ENCODE measurements at regions not wholly inside any gene's neighbourhood (a gene's known extent, or its start where the extent isn't known, plus 50 kb on each side); places are given as distances from the start of the nearest gene placed in this dataset.
A peak's percentile ranks its signal among the peaks of the same experiment; 100 is the strongest.

- H3K4me3 ChIP-seq = no peak overlapping the region
- DNase-seq (ENCODE audit: low spot score in 2 of 2) = no peak
- no peak overlapping the region for H3K27ac ChIP-seq
- H3K36me3 ChIP-seq = no peaks in the 10 kb centered on the region
- H3K27me3 ChIP-seq = no peaks in the 10 kb centered on the region
- TF ChIP-seq CTCF (IDR thresholded peaks at IDR 0.05) = no peak
- H3K4me1 ChIP-seq = no peaks in the 10 kb centered on the region
- no peaks in the 10 kb centered on the region for H3K9me3 ChIP-seq
- intact Hi-C loops (cut with DNase I) = no loop called here
Observed at GRCh38 chr5:133847886-133848285, 120.5 kb downstream of the C5orf15 start.

- DNase-seq (ENCODE audit: low spot score in 2 of 2) = peak in 1 of 2 donors; percentile 31
- intact Hi-C loops (cut with DNase I) = no loop called here
- Histone ChIP-seq H3K27ac (no peak overlapping the region), H3K4me1 (no peaks in the 10 kb centered on the region), H3K27me3 (no peaks in the 10 kb centered on the region), H3K9me3 (no peaks in the 10 kb centered on the region), H3K36me3 (no peaks in the 10 kb centered on the region), H3K4me3 (no peak overlapping the region)
- TF ChIP-seq CTCF (IDR thresholded peaks at IDR 0.05) = no peak
Observed at GRCh38 chr5:133847301-133847700, 121.1 kb downstream of the C5orf15 start.

- H3K4me3 ChIP-seq = no peak overlapping the region
- no peak overlapping the region for H3K27ac ChIP-seq
- H3K4me1 ChIP-seq = no peaks in the 10 kb centered on the region
- TF ChIP-seq CTCF (IDR thresholded peaks at IDR 0.05) = no peak
- H3K36me3 ChIP-seq = no peaks in the 10 kb centered on the region
- H3K27me3 ChIP-seq = no peaks in the 10 kb centered on the region
- intact Hi-C loops (cut with DNase I) = no loop called here
- DNase-seq (ENCODE audit: low spot score in 2 of 2) = no peak
- H3K9me3 ChIP-seq = no peaks in the 10 kb centered on the region
Observed at GRCh38 chr5:133846478-133847226, 121.8 kb downstream of the C5orf15 start.

- TF ChIP-seq CTCF (IDR thresholded peaks at IDR 0.05) = no peak
- DNase-seq (ENCODE audit: low spot score in 2 of 2) = no peak
- no peaks in the 10 kb centered on the region for H3K36me3 ChIP-seq
- H3K4me3 ChIP-seq = no peak overlapping the region
- intact Hi-C loops (cut with DNase I) = no loop called here
- H3K27me3 ChIP-seq = no peaks in the 10 kb centered on the region
- no peaks in the 10 kb centered on the region for H3K9me3 ChIP-seq
- H3K27ac ChIP-seq = no peak overlapping the region
- no peaks in the 10 kb centered on the region for H3K4me1 ChIP-seq
Observed at GRCh38 chr5:133845271-133845670, 123.2 kb downstream of the C5orf15 start.

GRCh38 chr5:133844836-133845235 is 123.6 kb downstream of the C5orf15 start:
- H3K9me3 ChIP-seq = no peaks in the 10 kb centered on the region
- no peaks in the 10 kb centered on the region for H3K27me3 ChIP-seq
- H3K36me3 ChIP-seq = no peaks in the 10 kb centered on the region
- intact Hi-C loops (cut with DNase I) = no loop called here
- DNase-seq (ENCODE audit: low spot score in 2 of 2) = peak in 1 of 2 donors; percentile 50
- H3K4me3 ChIP-seq = no peak overlapping the region
- H3K27ac ChIP-seq = no peak overlapping the region
- TF ChIP-seq CTCF (IDR thresholded peaks at IDR 0.05) = no peak
- no peaks in the 10 kb centered on the region for H3K4me1 ChIP-seq
